ENCODE measurements at regions not wholly inside any gene's neighbourhood (a gene's known extent, or its start where the extent isn't known, plus 50 kb on each side); places are given as distances from the start of the nearest gene placed in this dataset.

DNA sequence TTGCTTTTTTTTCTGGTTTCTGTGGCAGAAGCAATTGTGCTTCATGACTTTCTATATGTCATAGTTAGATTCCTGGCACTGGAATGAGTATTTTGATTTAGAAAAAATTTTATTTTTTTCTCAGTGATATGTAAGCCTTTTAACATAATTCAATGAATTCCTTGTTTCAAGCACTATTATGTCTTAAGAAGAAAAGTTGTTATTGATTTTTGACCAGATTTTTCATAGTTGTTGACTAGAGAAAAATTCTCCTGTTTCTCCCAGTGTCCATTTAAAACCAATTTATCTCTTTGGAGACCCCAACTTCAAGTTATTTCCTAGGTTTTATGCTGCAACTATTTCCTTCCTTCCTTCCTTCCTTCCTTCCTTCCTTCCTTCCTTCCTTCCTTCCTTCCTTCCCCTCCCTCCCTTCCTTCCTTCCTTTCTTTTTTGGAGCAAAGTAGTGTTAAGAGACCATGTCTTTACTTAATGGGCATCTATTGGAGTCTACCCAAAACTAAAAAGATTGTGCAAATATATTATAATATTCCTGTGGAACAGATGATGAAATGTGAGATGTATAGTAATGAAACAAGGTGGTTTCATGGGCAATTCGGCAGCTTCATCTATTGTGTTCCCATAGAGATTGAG lies 346.9 kb downstream of the RNF144B start (continued):
- TF ChIP-seq RNF2 (IDR thresholded peaks at IDR 0.05; ENCODE audit: borderline replicate concordance, low read depth, low read length, missing control alignments, poor library complexity, severe bottlenecking): no peak

All from H1 (cell line).